Stimulated activated naive CD8-positive, alpha-beta T cell treated with anti-CD3 and anti-CD28 coated beads, Interleukin-15, Interleukin-2, amounts not matched to agents 100 U/mL and 50 U/mL, for 24 hours (primary cell): ENCODE measurements at regions not wholly inside any gene's neighbourhood (a gene's known extent, or its start where the extent isn't known, plus 50 kb on each side); places are given as distances from the start of the nearest gene placed in this dataset.
"Not testable (repeated sequence)": the region's sequence is repeated elsewhere in the genome, so short reads cannot be mapped to it uniquely, and the experiment has no call there.

Experiments used
- ATAC-seq: fragments of 150-1000 bp; cut with Tn5 transposase; one replicate; pipeline ENCODE4 v1.10.0; 2021
- DNase-seq: peaks from one replicate; pipeline ENCODE4 v3.0.0; 2021

GRCh38 chr5:85657328-85657727, 960.4 kb upstream of the COX7C start:
- ATAC-seq, DNase-seq: not testable (repeated sequence)

- DNase-seq, ATAC-seq: not testable (repeated sequence)
Observed at GRCh38 chr5:85662969-85663707, 954.6 kb upstream of the COX7C start.

- no peak for DNase-seq
- ATAC-seq, result no peak
Observed at GRCh38 chr5:85663708-85664031, 954.1 kb upstream of the COX7C start.

GRCh38 chr5:85670417-85670816, 947.3 kb upstream of the COX7C start:
- ATAC-seq, result no peak
- DNase-seq, result no peak

GRCh38 chr5:85671223-85671970, 946.3 kb upstream of the COX7C start:
- no peak for DNase-seq
- ATAC-seq, result no peak

- ATAC-seq, result no peak
- no peak for DNase-seq
Observed at GRCh38 chr5:85681871-85682270, 935.9 kb upstream of the COX7C start.

- ATAC-seq (no peak), DNase-seq (no peak)
Observed at GRCh38 chr5:85684351-85684750, 933.4 kb upstream of the COX7C start.

GRCh38 chr5:85703296-85703695, 914.4 kb upstream of the COX7C start:
- DNase-seq, result no peak
- ATAC-seq, result no peak

GRCh38 chr5:85709728-85710127, 908.0 kb upstream of the COX7C start:
- DNase-seq (no peak), ATAC-seq (no peak)

- ATAC-seq, result no peak
- DNase-seq, result no peak
Observed at GRCh38 chr5:85716344-85717202, 901.2 kb upstream of the COX7C start.

- DNase-seq (no peak), ATAC-seq (no peak)
Observed at GRCh38 chr5:85717203-85717563, 900.6 kb upstream of the COX7C start.

- DNase-seq (no peak), ATAC-seq (no peak)
Observed at GRCh38 chr5:85732185-85732584, 885.6 kb upstream of the COX7C start.

- DNase-seq (no peak), ATAC-seq (no peak)
Observed at GRCh38 chr5:85741972-85742371, 875.8 kb upstream of the COX7C start.

- DNase-seq (no peak), ATAC-seq (no peak)
Observed at GRCh38 chr5:85760519-85760918, 857.2 kb upstream of the COX7C start.

- ATAC-seq (no peak), DNase-seq (no peak)
Observed at GRCh38 chr5:85769347-85769746, 848.4 kb upstream of the COX7C start.

- no peak for ATAC-seq
- DNase-seq, result no peak
Observed at GRCh38 chr5:85784746-85785145, 833.0 kb upstream of the COX7C start.

GRCh38 chr5:85813146-85813545, 804.6 kb upstream of the COX7C start:
- no peak for ATAC-seq

GRCh38 chr5:85814596-85814995, 803.1 kb upstream of the COX7C start:
- ATAC-seq, result no peak
- DNase-seq, result no peak

More at GRCh38 chr5:85813146-85813545, 804.6 kb upstream of the COX7C start:
- DNase-seq, result no peak

GRCh38 chr5:85823462-85824426, 794.0 kb upstream of the COX7C start:
- DNase-seq (no peak), ATAC-seq (no peak)

- DNase-seq (no peak), ATAC-seq (no peak)
Observed at GRCh38 chr5:85838781-85839180, 779.0 kb upstream of the COX7C start.

GRCh38 chr5:85841653-85842052, 776.1 kb upstream of the COX7C start:
- DNase-seq (no peak), ATAC-seq (no peak)

- peak; percentile 3 for DNase-seq
- no peak for ATAC-seq
Observed at GRCh38 chr5:85843535-85843934, 774.2 kb upstream of the COX7C start.
